Gastroesophageal sphincter (tissue), 4 donors: ENCODE measurements at regions not wholly inside any gene's neighbourhood (a gene's known extent, or its start where the extent isn't known, plus 50 kb on each side); places are given as distances from the start of the nearest gene placed in this dataset.

Source experiments
- ATAC-seq: fragments of 150-250 bp; one replicate; pipeline ENCODE4 v1.9.1; 2016; ENCODE audit warnings: mild to moderate bottlenecking, moderate library complexity
- H3K27ac ChIP-seq, 4 donors: fragments of 200-600 bp; sonication (generic) in 3 of 4; 1 replicate in 3 of 4; 2 replicates in 1 of 4; pipeline ENCODE4 v1.5.1; 2016 to 2019
- H3K27me3 ChIP-seq: fragments of 200-600 bp; sonication (generic); one replicate; pipeline ENCODE4 v1.5.1; 2019
- H3K36me3 ChIP-seq, 2 donors: fragments of 200-600 bp; sonication (generic); one replicate each; pipeline ENCODE4 v1.5.1; 2019; ENCODE audit warnings: control low read depth in 1 of 2
- H3K4me1 ChIP-seq, 3 donors: fragments of 200-600 bp; sonication (generic); 1 replicate in 2 of 3; 2 replicates in 1 of 3; pipeline ENCODE4 v1.5.1; 2016 to 2019; ENCODE audit warnings: control low read depth in 2 of 3
- H3K4me3 ChIP-seq, 2 donors: fragments of 200-600 bp; sonication (generic); one replicate each; pipeline ENCODE4 v1.5.1; 2019; ENCODE audit warnings: mild to moderate bottlenecking in 1 of 2, moderate library complexity in 1 of 2
- H3K9me3 ChIP-seq, 3 donors: fragments of 200-600 bp; sonication (generic); one replicate each; pipeline ENCODE4 v1.5.1; 2017 to 2019; ENCODE audit warnings: control low read depth in 2 of 3
- CTCF ChIP-seq, 4 experiments: fragments of 200-600 bp in 2 of 4; fragments of 450-650 bp in 2 of 4; sonication (generic) in 1 of 4; IDR thresholded peaks; one replicate each; pipeline ENCODE4 v1.5.1; 2017 to 2019; ENCODE audit warnings: antibody characterized with exemption in 4 of 4, mild to moderate bottlenecking in 2 of 4, moderate library complexity in 2 of 4
- EP300 ChIP-seq: sonication (generic); formaldehyde crosslinking; IDR thresholded peaks from one replicate; pipeline ENCODE4 v1.6.1; 2017; ENCODE audit warnings: antibody characterized with exemption, mild to moderate bottlenecking
- POLR2A ChIP-seq, 2 donors: fragments of 450-650 bp; IDR thresholded peaks; one replicate each; pipeline ENCODE4 v1.6.1; 2017; ENCODE audit warnings: antibody characterized with exemption in 2 of 2, mild to moderate bottlenecking in 2 of 2, moderate library complexity in 1 of 2
- POLR2AphosphoS5 ChIP-seq: sonication (generic); formaldehyde crosslinking; IDR thresholded peaks from one replicate; pipeline ENCODE4 v1.6.1; 2017; ENCODE audit warnings: antibody characterized with exemption
- WGBS, 2 donors: methylation state at CpG; one replicate each; pipeline ENCODE4 v1.1.5; 2018; ENCODE audit warnings: low coverage in 1 of 2; 5-methylcytosine and 5-hydroxymethylcytosine counted together

DNA sequence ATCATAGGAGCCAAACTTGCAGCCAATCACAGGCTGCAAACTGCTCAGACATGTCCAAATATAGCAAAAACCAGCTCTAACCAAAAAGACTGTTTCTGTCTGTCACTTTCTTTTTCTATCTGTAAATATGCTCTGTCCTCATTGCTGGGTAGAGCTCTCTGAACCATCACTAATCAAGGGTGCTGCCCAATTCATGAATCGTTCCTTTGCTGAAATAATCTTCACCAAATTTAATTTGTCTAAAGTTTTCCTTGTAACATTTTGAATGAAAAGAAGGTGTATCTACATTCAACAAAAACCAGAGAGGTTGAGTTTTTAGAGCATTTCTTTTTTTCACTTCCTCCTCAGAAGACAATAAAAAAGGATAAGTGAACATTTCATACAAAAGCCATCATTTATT lies 1221.7 kb upstream of the ADGRL2 start:
- Histone ChIP-seq H3K27ac (no peak overlapping the region), H3K36me3 (no peaks in the 10 kb centered on the region), H3K4me1 (no peaks in the 10 kb centered on the region), H3K4me3 (no peak overlapping the region), H3K9me3 (no peaks in the 10 kb centered on the region), H3K27me3 (no peaks in the 10 kb centered on the region)
- ATAC-seq = no peak
- no peak for TF ChIP-seq POLR2AphosphoS5
- no peak for TF ChIP-seq POLR2A (IDR thresholded peaks at IDR 0.05)
- no peak for TF ChIP-seq CTCF (IDR thresholded peaks at IDR 0.05)
- TF ChIP-seq EP300 = no peak
- 95 to 100% methylated on average over 1 of the region's 1 CpG for WGBS, 2 donors

GRCh38 chr1:80566867-80567266 lies 1233.9 kb upstream of the ADGRL2 start:
- TF ChIP-seq CTCF (IDR thresholded peaks at IDR 0.05) (no peak), EP300 (no peak), POLR2A (IDR thresholded peaks at IDR 0.05) (no peak), POLR2AphosphoS5 (no peak)

DNA sequence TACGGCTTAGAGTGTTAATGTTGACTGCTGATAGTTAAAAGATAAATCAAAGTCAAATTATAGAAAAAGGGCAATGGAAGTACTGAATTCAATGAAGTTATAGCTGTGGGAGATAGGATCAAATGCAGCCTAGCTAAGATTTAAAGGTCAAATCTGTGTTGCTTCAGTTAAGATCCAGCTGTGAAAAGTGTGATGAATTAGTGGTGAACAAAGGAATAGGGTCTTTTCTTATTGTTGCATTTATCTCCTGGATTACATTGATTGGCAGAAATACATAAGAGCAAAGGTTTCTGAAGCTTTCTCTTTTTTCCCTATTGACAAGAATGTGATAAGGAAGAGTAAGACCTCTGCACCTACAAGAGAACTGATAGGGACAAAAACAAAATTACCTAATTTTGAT lies 1234.6 kb upstream of the ADGRL2 start:
- no peaks in the 10 kb centered on the region for H3K4me1 ChIP-seq
- H3K9me3 ChIP-seq = no peaks in the 10 kb centered on the region
- WGBS, 2 donors = 93 to 100% methylated on average over 1 of the region's 1 CpG
- H3K4me3 ChIP-seq = no peak overlapping the region
- H3K27ac ChIP-seq = no peak overlapping the region
- H3K36me3 ChIP-seq = no peaks in the 10 kb centered on the region
- no peaks in the 10 kb centered on the region for H3K27me3 ChIP-seq
- ATAC-seq = no peak
- no peak for TF ChIP-seq POLR2AphosphoS5
- no peak for TF ChIP-seq EP300
- no peak for TF ChIP-seq POLR2A (IDR thresholded peaks at IDR 0.05)
- no peak for TF ChIP-seq CTCF (IDR thresholded peaks at IDR 0.05)

More at GRCh38 chr1:80566867-80567266, 1233.9 kb upstream of the ADGRL2 start:
- H3K4me3 ChIP-seq = no peak overlapping the region
- H3K27me3 ChIP-seq = no peaks in the 10 kb centered on the region
- H3K9me3 ChIP-seq = no peaks in the 10 kb centered on the region
- 15 to 36% methylated on average over 2 of the region's 2 CpGs for WGBS, 2 donors
- ATAC-seq = no peak
- H3K27ac ChIP-seq = no peak overlapping the region
- H3K4me1 ChIP-seq = no peaks in the 10 kb centered on the region
- H3K36me3 ChIP-seq = no peaks in the 10 kb centered on the region

- Histone ChIP-seq H3K36me3 (no peaks in the 10 kb centered on the region), H3K27ac (no peak overlapping the region), H3K27me3 (no peaks in the 10 kb centered on the region), H3K9me3 (no peaks in the 10 kb centered on the region), H3K4me1 (no peaks in the 10 kb centered on the region), H3K4me3 (no peak overlapping the region)
- WGBS, 2 donors = 47 to 100% methylated on average over 1 of the region's 1 CpG
- TF ChIP-seq EP300 = no peak
- no peak for TF ChIP-seq CTCF (IDR thresholded peaks at IDR 0.05)
- TF ChIP-seq POLR2A (IDR thresholded peaks at IDR 0.05) = no peak
- TF ChIP-seq POLR2AphosphoS5 = no peak
- no peak for ATAC-seq
Measured at GRCh38 chr1:80565406-80565805, 1235.3 kb upstream of the ADGRL2 start.

DNA sequence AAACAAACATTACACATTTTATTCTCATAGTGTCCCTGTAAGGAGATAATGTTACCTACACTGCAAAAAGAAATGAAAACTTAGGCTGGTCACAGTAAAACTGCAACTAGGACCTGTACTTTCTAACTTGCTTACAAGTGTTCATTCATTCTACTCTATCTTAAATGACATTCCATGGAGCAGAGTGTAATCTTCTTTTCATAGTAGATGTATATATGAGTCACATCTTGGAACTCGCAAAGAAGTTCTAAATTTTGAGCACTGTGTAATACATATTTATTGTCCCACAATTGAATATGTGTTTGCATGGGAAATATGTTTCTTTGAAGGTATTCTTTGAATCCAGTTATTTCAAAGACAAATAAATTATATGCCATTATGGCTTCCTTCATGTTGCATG lies 1258.5 kb upstream of the ADGRL2 start:
- Histone ChIP-seq H3K27ac (no peak overlapping the region), H3K4me1 (no peaks in the 10 kb centered on the region), H3K4me3 (no peak overlapping the region), H3K36me3 (no peaks in the 10 kb centered on the region), H3K27me3 (no peaks in the 10 kb centered on the region), H3K9me3 (no peaks in the 10 kb centered on the region)
- no peak for ATAC-seq
- 7 to 19% methylated on average over 1 of the region's 1 CpG for WGBS, 2 donors
- TF ChIP-seq POLR2AphosphoS5 (no peak), CTCF (IDR thresholded peaks at IDR 0.05) (no peak), EP300 (no peak), POLR2A (IDR thresholded peaks at IDR 0.05) (no peak)
